K562 (cell line): ENCODE measurements at regions not wholly inside any gene's neighbourhood (a gene's known extent, or its start where the extent isn't known, plus 50 kb on each side); places are given as distances from the start of the nearest gene placed in this dataset.

Experiments
- ATAC-seq: fragments of 200-7000 bp; cut with Tn5 transposase; 3 replicates; pipeline ENCODE4 v1.9.1; 2020; ENCODE audit warnings: moderate library complexity
- BruUV-seq: library from RNA; stranded (reverse); fragments of 400-500 nt; replicated peaks from 2 replicates; lab custom pipeline; 2021; lab: Mats Ljungman, UMichigan
- CTCF ChIA-PET: fragments of 300-600 bp; formaldehyde crosslinking; extraction: SDS; loops from one replicate; lab custom pipeline; 2021; ENCODE audit warnings: low intra/inter-chr PET ratio; lab: Yijun Ruan, JAX
- POLR2A ChIA-PET: fragments of 300-600, 350-650 bp; sonication (Branson Sonifier 250); formaldehyde crosslinking; extraction: SDS; loops from one replicate; lab custom pipeline; 2021; ENCODE audit warnings: antibody characterized with exemption, inconsistent platforms; lab: Yijun Ruan, JAX
- DNase-seq, 4 experiments: peaks; one replicate each; pipeline versions ENCODE4 v3.0.0 to v3.0.0-alpha.2; 2011 to 2018; ENCODE audit warnings: low spot score in 3 of 4, mixed read lengths in 3 of 4; ENCODE audit errors: extremely low read depth in 1 of 4
- FAIRE-seq: peaks from 2 replicates; lab custom pipeline; 2011; peaks lifted over from hg19 to GRCh38; lab: Jason Lieb, UNC
- H2AFZ ChIP-seq: 2 replicates; pipeline ENCODE4 v1.6.0; 2011; ENCODE audit warnings: low read depth, low read length, control low read depth, inconsistent platforms
- H3K27ac ChIP-seq: fragments of 200-600 bp; 3 replicates; pipeline ENCODE4 v1.8.0; 2011; ENCODE audit warnings: low read depth, mild to moderate bottlenecking, control low read depth, inconsistent platforms, low read length, moderate library complexity, mixed read lengths; ENCODE audit errors: extremely low read depth
- H3K27me3 ChIP-seq, 2 experiments: fragments of 300-600 bp in 1 of 2; 2 replicates in 1 of 2; 3 replicates in 1 of 2; pipeline versions ENCODE4 v1.6.0 to v1.8.0; 2011; ENCODE audit warnings: inconsistent platforms in 2 of 2, low read length in 2 of 2, mild to moderate bottlenecking in 1 of 2, mixed read lengths in 1 of 2, moderate library complexity in 1 of 2; ENCODE audit not compliant: control insufficient read depth in 2 of 2, insufficient read depth in 2 of 2
- H3K36me3 ChIP-seq: fragments of 300-600 bp; 3 replicates; pipeline ENCODE4 v1.8.0; 2011; ENCODE audit warnings: mild to moderate bottlenecking, low read length, inconsistent platforms; ENCODE audit not compliant: control insufficient read depth, insufficient read depth
- H3K4me1 ChIP-seq, 2 experiments: fragments of 200-600 bp in 1 of 2; replicated peaks in 1 of 2; 2 replicates in 1 of 2; 3 replicates in 1 of 2; pipeline versions ENCODE4 v1.5.1 to v1.8.0; 2011; ENCODE audit warnings: inconsistent platforms in 2 of 2, low read length in 2 of 2, mild to moderate bottlenecking in 1 of 2, mixed read lengths in 1 of 2, moderate library complexity in 1 of 2; ENCODE audit not compliant: control insufficient read depth in 2 of 2, insufficient read depth in 2 of 2
- H3K4me2 ChIP-seq: 2 replicates; pipeline ENCODE4 v1.6.1; 2011; ENCODE audit warnings: low read length, control low read depth, inconsistent platforms, mixed read lengths; ENCODE audit not compliant: insufficient read depth
- H3K4me3 ChIP-seq: fragments of 200-600 bp; sonication (generic), shearing (Covaris generic); 2 replicates; pipeline ENCODE4 v1.5.1; 2016; ENCODE audit warnings: control low read depth, inconsistent platforms
- H3K79me2 ChIP-seq: fragments of 200-600 bp; 3 replicates; pipeline ENCODE4 v1.8.0; 2011; ENCODE audit warnings: low read length, inconsistent platforms; ENCODE audit not compliant: control insufficient read depth, insufficient read depth
- H3K9ac ChIP-seq, 2 experiments: 2 replicates each; pipeline versions ENCODE4 v1.6.0 to v1.6.1; 2011; ENCODE audit warnings: low read depth in 2 of 2, low read length in 2 of 2, control low read depth in 1 of 2, inconsistent platforms in 1 of 2, mild to moderate bottlenecking in 1 of 2, mixed read lengths in 1 of 2; ENCODE audit not compliant: insufficient read depth in 1 of 2
- H3K9me1 ChIP-seq: one replicate; pipeline ENCODE4 v1.6.0; 2011; ENCODE audit warnings: inconsistent platforms, mild to moderate bottlenecking, low read length, moderate library complexity; ENCODE audit not compliant: control insufficient read depth, insufficient read depth
- H3K9me3 ChIP-seq: replicated peaks from 2 replicates; pipeline ENCODE4 v1.5.1; 2011; ENCODE audit warnings: low read depth, low read length, inconsistent platforms; ENCODE audit not compliant: control insufficient read depth, insufficient read depth
- H4K20me1 ChIP-seq: replicated peaks from 2 replicates; pipeline ENCODE4 v1.6.1; 2011; ENCODE audit warnings: low read length, inconsistent platforms, mixed read lengths; ENCODE audit not compliant: control insufficient read depth, insufficient read depth
- CHD7 ChIP-seq: fragments of 200-600 bp; sonication (generic); IDR thresholded peaks from one replicate; pipeline ENCODE4 v1.6.1; 2012; ENCODE audit warnings: mild to moderate bottlenecking, low read depth, low read length, inconsistent platforms
- DNMT1 ChIP-seq: fragments of 450-650 bp; IDR thresholded peaks from 2 replicates; pipeline ENCODE4 v1.6.1; 2016; ENCODE audit warnings: antibody characterized with exemption, mild to moderate bottlenecking
- E2F1 ChIP-seq: sonication (generic); formaldehyde crosslinking; IDR thresholded peaks from 2 replicates; pipeline ENCODE4 v1.8.1; 2023; ENCODE audit warnings: mild to moderate bottlenecking, missing genetic modification reagents, moderate library complexity
- GMEB1 ChIP-seq: fragments of 250-450 bp; sonication (Bioruptor Pico); IDR thresholded peaks from 2 replicates; pipeline ENCODE4 v1.4.0; 2020; ENCODE audit warnings: mild to moderate bottlenecking
- KDM4B ChIP-seq, 2 experiments: fragments of 450-650 bp in 1 of 2; sonication (generic) in 1 of 2; IDR thresholded peaks; 2 replicates each; pipeline ENCODE4 v1.6.1; 2016 to 2017; ENCODE audit warnings: borderline replicate concordance in 2 of 2, antibody characterized with exemption in 1 of 2, low read depth in 1 of 2, mild to moderate bottlenecking in 1 of 2
- RBFOX2 ChIP-seq: fragments of 200-400 bp; formaldehyde crosslinking; IDR thresholded peaks from 2 replicates; pipeline ENCODE4 v1.6.1; 2017; ENCODE audit warnings: low read depth, mild to moderate bottlenecking, low read length, moderate library complexity
- SMARCA5 ChIP-seq: fragments of 450-650 bp; IDR thresholded peaks from 2 replicates; pipeline ENCODE4 v1.6.1; 2016
- TCF3 ChIP-seq: sonication (generic); formaldehyde crosslinking; IDR thresholded peaks from 2 replicates; pipeline ENCODE4 v1.4.0; 2020; ENCODE audit warnings: mild to moderate bottlenecking, missing genetic modification reagents
- ZNF140 ChIP-seq: fragments of 250-450 bp; sonication (Bioruptor Pico); IDR thresholded peaks from 2 replicates; pipeline ENCODE4 v1.8.0; 2021; ENCODE audit warnings: moderate library complexity, mild to moderate bottlenecking, inconsistent platforms
- ZNF354B ChIP-seq: fragments of 250-450 bp; sonication (Bioruptor Pico); IDR thresholded peaks from 2 replicates; pipeline ENCODE4 v1.4.0; 2020
- WGBS: fragments of 100-300 bp; shearing (Covaris generic); methylation state at CpG from one replicate; pipeline ENCODE4 v1.1.6; 2016; ENCODE audit warnings: low coverage, mixed read lengths; ENCODE audit not compliant: insufficient coverage; ENCODE audit errors: missing lambda C conversion rate; 5-methylcytosine and 5-hydroxymethylcytosine counted together
- in situ Hi-C: fragments of 300-500 bp; cut with MboI; formaldehyde crosslinking; loops from 4 replicates; pipeline ENCODE4 v1.15.0; 2018; ENCODE audit warnings: inconsistent platforms, mixed read lengths
- intact Hi-C: fragments of 100-400 bp; cut with micrococcal nuclease; formaldehyde crosslinking; loops from 2 replicates; pipeline ENCODE4 v1.14.2; 2022

GRCh38 chr5:97906135-97906534 is 723.1 kb upstream of the RIOK2 start:
- Histone ChIP-seq H3K9me3 (no peaks in the 10 kb centered on the region), H3K79me2 (no peaks in the 10 kb centered on the region), H3K9ac (no peak overlapping the region), H3K27me3 (no peaks in the 10 kb centered on the region), H3K27ac (no peak overlapping the region), H4K20me1 (no peaks in the 10 kb centered on the region), H3K9me1 (no peaks in the 10 kb centered on the region), H3K4me3 (no peak overlapping the region), H3K4me1 (no peaks in the 10 kb centered on the region), H3K36me3 (no peaks in the 10 kb centered on the region), H3K4me2 (no peak overlapping the region), H2AFZ (no peak overlapping the region)
- no peak for FAIRE-seq
- ATAC-seq, result no peak
- ChIA-PET POLR2A (no interaction called here), CTCF (no interaction called here)
- WGBS, result 0% methylated on average over 3 of the region's 3 CpGs
- intact Hi-C loops, result no loop called here
- in situ Hi-C loops, result no loop called here
- BruUV-seq, result no TSS peak
- no peak for DNase-seq
- no peak for TF ChIP-seq TCF3 (CRISPR knock-in tag)
- no peak for TF ChIP-seq ZNF354B (CRISPR knock-in tag)
- TF ChIP-seq RBFOX2, result no peak
- no peak for TF ChIP-seq KDM4B (IDR thresholded peaks at IDR 0.05; ENCODE audit: borderline replicate concordance in 2 of 2, low read depth in 1 of 2)
- TF ChIP-seq SMARCA5, result no peak
- no peak for TF ChIP-seq E2F1
- no peak for TF ChIP-seq DNMT1
- no peak for TF ChIP-seq ZNF140
- no peak for TF ChIP-seq CHD7
- no peak for TF ChIP-seq GMEB1 (CRISPR knock-in tag)
